HEK293T (cell line): ENCODE measurements at regions not wholly inside any gene's neighbourhood (a gene's known extent, or its start where the extent isn't known, plus 50 kb on each side); places are given as distances from the start of the nearest gene placed in this dataset.
A peak's percentile ranks its signal among the peaks of the same experiment; 100 is the strongest.

Experiments
- CTCF ChIA-PET: fragments of 350-600 bp; formaldehyde crosslinking; extraction: SDS; loops from one replicate; lab custom pipeline; 2021; ENCODE audit warnings: antibody characterized with exemption, inconsistent platforms; lab: Yijun Ruan, JAX
- POLR2A ChIA-PET: fragments of 350-600 bp; formaldehyde crosslinking; extraction: SDS; loops from one replicate; lab custom pipeline; 2020; ENCODE audit warnings: antibody characterized with exemption, inconsistent platforms; lab: Yijun Ruan, JAX
- DNase-seq: peaks from one replicate; pipeline ENCODE4 v3.0.0; 2012; ENCODE audit warnings: mixed read lengths; ENCODE audit errors: extremely low spot score
- ARNT ChIP-seq: fragments of 450-650 bp; IDR thresholded peaks from 2 replicates; pipeline ENCODE4 v1.6.1; 2017; ENCODE audit warnings: mild to moderate bottlenecking
- BHLHE40 ChIP-seq: fragments of 450-650 bp; IDR thresholded peaks from 2 replicates; pipeline ENCODE4 v1.6.1; 2016; ENCODE audit warnings: mild to moderate bottlenecking, moderate library complexity, borderline replicate concordance
- CTBP1 ChIP-seq: fragments of 450-650 bp; IDR thresholded peaks from 2 replicates; pipeline ENCODE4 v1.6.1; 2016; ENCODE audit warnings: borderline replicate concordance
- ELF4 ChIP-seq: fragments of 450-650 bp; IDR thresholded peaks from 2 replicates; pipeline ENCODE4 v1.6.1; 2017; ENCODE audit warnings: antibody characterized with exemption
- FOXA1 ChIP-seq: fragments of 450-650 bp; IDR thresholded peaks from 2 replicates; pipeline ENCODE4 v1.6.1; 2016; ENCODE audit warnings: mild to moderate bottlenecking
- FOXK2 ChIP-seq: fragments of 450-650 bp; IDR thresholded peaks from 2 replicates; pipeline ENCODE4 v1.6.1; 2016; ENCODE audit warnings: mild to moderate bottlenecking
- FOXM1 ChIP-seq: fragments of 450-650 bp; IDR thresholded peaks from 2 replicates; pipeline ENCODE4 v1.6.1; 2017; ENCODE audit warnings: mild to moderate bottlenecking, borderline replicate concordance
- HDGF ChIP-seq: fragments of 450-650 bp; IDR thresholded peaks from 2 replicates; pipeline ENCODE4 v1.6.1; 2017; ENCODE audit warnings: antibody characterized with exemption, borderline replicate concordance
- L3MBTL2 ChIP-seq: fragments of 450-650 bp; conservative IDR thresholded peaks from 2 replicates; pipeline ENCODE4 v1.6.1; 2016; ENCODE audit warnings: mild to moderate bottlenecking
- LEF1 ChIP-seq: fragments of 450-650 bp; IDR thresholded peaks from 2 replicates; pipeline ENCODE4 v1.6.1; 2017; ENCODE audit warnings: mild to moderate bottlenecking, borderline replicate concordance
- NFRKB ChIP-seq: fragments of 450-650 bp; IDR thresholded peaks from 2 replicates; pipeline ENCODE4 v1.6.1; 2016; ENCODE audit warnings: mild to moderate bottlenecking, moderate library complexity
- SP1 ChIP-seq: fragments of 450-650 bp; IDR thresholded peaks from 2 replicates; pipeline ENCODE4 v1.6.1; 2017
- SUZ12 ChIP-seq: fragments of 450-650 bp; IDR thresholded peaks from 2 replicates; pipeline ENCODE4 v1.6.1; 2016; ENCODE audit warnings: mild to moderate bottlenecking
- TARDBP ChIP-seq: fragments of 450-650 bp; IDR thresholded peaks from 2 replicates; pipeline ENCODE4 v1.6.1; 2016
- ZNF384 ChIP-seq: fragments of 450-650 bp; IDR thresholded peaks from 2 replicates; pipeline ENCODE4 v1.6.1; 2016
- TF ChIP-seq, protein P1 (sequence below): fragments of 450-650 bp; IDR thresholded peaks from 2 replicates; pipeline ENCODE4 v1.6.1; 2016

DNA sequence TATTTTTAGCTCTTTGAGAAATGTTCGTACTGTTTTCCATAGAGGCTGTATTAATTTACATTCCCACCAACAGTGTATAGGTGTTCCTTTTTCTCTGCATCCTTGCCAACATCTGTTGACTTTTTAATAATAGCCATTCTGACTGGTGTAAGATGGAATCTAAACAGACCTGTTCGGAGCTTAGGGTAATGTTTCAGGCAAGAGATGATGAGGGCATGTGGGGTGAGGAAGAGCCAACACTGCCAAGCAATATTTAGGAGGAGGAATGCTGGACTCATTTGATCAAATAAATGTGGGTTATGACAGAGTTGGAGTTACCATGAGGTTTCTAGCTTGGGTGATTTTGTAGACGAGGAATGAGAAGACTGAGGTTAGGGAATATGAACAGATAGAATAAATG lies 382.9 kb downstream of the KLF12 start:
- CTCF ChIA-PET: interaction anchor here (0.6 kb wide), 1 partner anchor 636 kb away, joined by 3 read pairs; no protein-coding TSS in a partner anchor
- POLR2A ChIA-PET: no interaction called here
- no peak for TF ChIP-seq FOXA1
- no peak for DNase-seq

- ChIA-PET CTCF (interaction anchor here (0.5 kb wide), 1 partner anchor 388 kb away, joined by 3 read pairs; no protein-coding TSS in a partner anchor), POLR2A (no interaction called here)
- TF ChIP-seq HDGF (no peak), ARNT (no peak), BHLHE40 (no peak), SP1 (no peak), NFRKB (no peak), L3MBTL2 (no peak), FOXA1 (no peak), TARDBP (no peak), SUZ12 (no peak), ELF4 (no peak), LEF1 (no peak), FOXM1 (no peak), FOXK2 (no peak)
- DNase-seq: no peak
Observed at GRCh38 chr13:73748404-73748803, 385.8 kb downstream of the KLF12 start.

DNA sequence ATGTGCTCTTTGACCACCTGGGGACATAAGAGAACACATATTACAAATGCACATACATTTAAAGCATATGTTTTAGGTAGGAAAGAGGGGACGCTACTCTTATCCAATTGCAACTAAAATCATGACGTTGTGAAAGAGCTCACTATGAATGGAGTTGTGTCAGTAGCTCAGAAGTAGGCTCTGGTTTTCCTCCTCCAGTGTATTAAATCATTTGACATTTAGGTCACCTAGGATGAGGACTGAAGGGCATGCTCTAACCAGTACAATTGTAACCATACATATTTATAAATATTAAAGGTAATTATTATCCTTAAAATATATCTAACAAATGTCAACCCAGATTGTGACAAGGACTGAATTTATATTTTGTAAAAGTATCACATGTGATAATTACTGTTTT lies 389.0 kb downstream of the KLF12 start:
- DNase-seq: no peak
- CTCF ChIA-PET: no interaction called here
- TF ChIP-seq SUZ12: no peak
- no peak for TF ChIP-seq NFRKB
- POLR2A ChIA-PET: no interaction called here

DNA sequence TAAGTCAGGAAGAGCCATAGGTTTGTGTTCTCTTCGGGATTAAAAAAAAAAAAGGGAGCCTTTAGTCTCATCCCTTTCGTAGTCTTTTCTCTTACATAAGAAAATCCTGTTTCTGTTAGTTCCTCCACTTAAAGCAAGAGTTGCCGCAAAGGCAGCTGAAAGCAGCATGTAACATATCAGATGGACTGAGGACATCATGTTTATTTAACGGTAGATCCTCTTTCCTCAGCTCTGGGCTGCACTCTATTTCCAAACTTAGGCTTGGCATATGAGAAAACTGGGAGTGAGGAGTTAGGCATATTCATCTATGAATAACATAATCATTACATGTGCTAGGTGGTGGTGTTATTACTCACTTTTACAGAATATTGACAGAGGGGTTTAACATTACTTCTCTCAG lies 391.2 kb downstream of the KLF12 start:
- TF ChIP-seq SP1: no peak
- no peak for TF ChIP-seq BHLHE40
- no peak for TF ChIP-seq ZNF384
- TF ChIP-seq ELF4: no peak
- TF ChIP-seq TARDBP: no peak
- TF ChIP-seq LEF1: no peak
- no peak for TF ChIP-seq ARNT
- no peak for TF ChIP-seq HDGF
- TF ChIP-seq L3MBTL2: no peak
- no peak for TF ChIP-seq CTBP1
- TF ChIP-seq FOXM1: no peak
- TF ChIP-seq FOXA1: no peak
- TF ChIP-seq, protein P1, sequence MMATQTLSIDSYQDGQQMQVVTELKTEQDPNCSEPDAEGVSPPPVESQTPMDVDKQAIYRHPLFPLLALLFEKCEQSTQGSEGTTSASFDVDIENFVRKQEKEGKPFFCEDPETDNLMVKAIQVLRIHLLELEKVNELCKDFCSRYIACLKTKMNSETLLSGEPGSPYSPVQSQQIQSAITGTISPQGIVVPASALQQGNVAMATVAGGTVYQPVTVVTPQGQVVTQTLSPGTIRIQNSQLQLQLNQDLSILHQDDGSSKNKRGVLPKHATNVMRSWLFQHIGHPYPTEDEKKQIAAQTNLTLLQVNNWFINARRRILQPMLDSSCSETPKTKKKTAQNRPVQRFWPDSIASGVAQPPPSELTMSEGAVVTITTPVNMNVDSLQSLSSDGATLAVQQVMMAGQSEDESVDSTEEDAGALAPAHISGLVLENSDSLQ: no peak
- no peak for DNase-seq
- CTCF ChIA-PET: interaction anchor here (0.7 kb wide), 1 partner anchor 582 kb away, joined by 4 read pairs; no protein-coding TSS in a partner anchor
- POLR2A ChIA-PET: no interaction called here

DNA sequence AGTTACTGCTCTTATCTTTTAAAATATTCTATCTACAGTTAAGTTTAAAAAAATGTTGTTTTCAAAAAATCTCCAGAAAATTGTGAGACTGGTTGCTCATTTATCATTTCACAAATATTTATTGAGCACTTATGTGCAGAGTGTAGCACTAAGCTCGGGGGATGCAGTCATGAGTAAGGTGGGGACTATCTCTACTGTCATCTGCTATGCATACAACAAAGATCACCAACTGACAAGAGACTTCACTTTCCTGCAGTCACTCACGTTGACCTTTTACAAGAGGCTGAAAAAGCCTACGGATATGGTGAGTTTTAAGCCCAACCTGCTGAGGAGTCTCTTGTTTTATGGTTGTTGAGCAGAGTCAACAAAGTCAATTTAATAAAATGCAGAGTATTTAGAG lies 392.5 kb downstream of the KLF12 start:
- ChIA-PET CTCF (no interaction called here), POLR2A (no interaction called here)
- TF ChIP-seq, protein P1: peak; percentile 44
- no peak for TF ChIP-seq ARNT
- no peak for DNase-seq

- DNase-seq: no peak
- POLR2A ChIA-PET: no interaction called here
- TF ChIP-seq SP1: no peak
- no peak for TF ChIP-seq BHLHE40
- TF ChIP-seq FOXA1: no peak
- no peak for TF ChIP-seq FOXM1
- no peak for TF ChIP-seq LEF1
- TF ChIP-seq, protein P1: no peak
- no peak for TF ChIP-seq FOXK2
- TF ChIP-seq ARNT: no peak
- TF ChIP-seq L3MBTL2: no peak
- no peak for TF ChIP-seq NFRKB
- no peak for TF ChIP-seq CTBP1
- TF ChIP-seq ELF4: no peak
- no peak for TF ChIP-seq ZNF384
- no peak for TF ChIP-seq HDGF
- no peak for TF ChIP-seq TARDBP
- TF ChIP-seq SUZ12: no peak
- CTCF ChIA-PET: no interaction called here
Observed at GRCh38 chr13:73741111-73741510, 393.1 kb downstream of the KLF12 start.

- DNase-seq: no peak
- CTCF ChIA-PET: no interaction called here
Observed at GRCh38 chr13:73740666-73741065, 393.5 kb downstream of the KLF12 start.

DNA sequence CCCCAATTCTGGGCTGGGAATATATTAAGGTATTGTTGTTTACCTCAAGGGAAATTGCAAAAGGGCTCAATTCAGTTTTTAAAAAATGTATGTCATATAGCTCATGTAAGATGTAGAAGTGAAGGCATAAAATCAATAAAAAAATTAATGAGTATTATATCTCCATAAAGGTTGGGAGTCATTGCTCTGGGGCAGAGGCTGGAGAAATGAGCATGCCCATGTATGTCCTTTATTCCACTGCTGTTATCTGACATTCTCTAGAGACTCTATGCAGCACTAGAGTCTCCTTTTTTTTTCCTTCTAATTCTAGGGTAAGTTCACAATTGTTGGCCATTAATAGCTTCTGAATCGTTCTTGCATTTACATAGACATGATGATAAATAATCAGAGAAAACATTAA lies 394.8 kb downstream of the KLF12 start:
- POLR2A ChIA-PET: no interaction called here
- CTCF ChIA-PET: no interaction called here
- DNase-seq: no peak
- TF ChIP-seq, protein P1: no peak
- TF ChIP-seq TARDBP (no peak), SP1 (no peak), ELF4 (no peak), NFRKB (no peak), FOXA1 (no peak), CTBP1 (no peak), BHLHE40 (no peak), LEF1 (no peak), ARNT (no peak), FOXM1 (no peak), ZNF384 (no peak), FOXK2 (no peak), SUZ12 (no peak), L3MBTL2 (no peak), HDGF (no peak)

More at GRCh38 chr13:73740666-73741065, 393.5 kb downstream of the KLF12 start:
- TF ChIP-seq ZNF384: no peak
- POLR2A ChIA-PET: no interaction called here
